IMR-90 (cell line): ENCODE measurements at regions not wholly inside any gene's neighbourhood (a gene's known extent, or its start where the extent isn't known, plus 50 kb on each side); places are given as distances from the start of the nearest gene placed in this dataset.

ENCODE experiments used
- ATAC-seq: fragments of 200-7000 bp; cut with Tn5 transposase; 2 replicates; pipeline ENCODE4 v1.9.1; 2020; ENCODE audit warnings: low read depth, mild to moderate bottlenecking, moderate library complexity
- BruUV-seq: library from RNA; stranded (reverse); fragments of 400-500 nt; replicated peaks from 2 replicates; lab custom pipeline; 2021; lab: Mats Ljungman, UMichigan
- CTCF ChIA-PET: fragments of 300-600 bp; formaldehyde crosslinking; extraction: SDS; loops from one replicate; lab custom pipeline; 2021; ENCODE audit warnings: antibody characterized with exemption; lab: Yijun Ruan, JAX
- POLR2A ChIA-PET: fragments of 300-600 bp; sonication (Branson Sonifier 250); formaldehyde crosslinking; loops from one replicate; lab custom pipeline; 2022; ENCODE audit warnings: antibody characterized with exemption; ENCODE audit not compliant: unreplicated experiment; lab: Charles Lee
- DNase-seq: peaks from one replicate; pipeline ENCODE4 v3.0.0; 2013
- H2AFZ ChIP-seq: replicated peaks from 2 replicates; pipeline ENCODE3; 2013; ENCODE audit warnings: low read length, mild to moderate bottlenecking; ENCODE audit not compliant: poor library complexity
- H2AK5ac ChIP-seq: 2 replicates; pipeline ENCODE4 v1.6.1; 2013; ENCODE audit warnings: low read depth, low read length, inconsistent platforms
- H2AK9ac ChIP-seq: replicated peaks from 2 replicates; pipeline ENCODE3; 2013; ENCODE audit warnings: mild to moderate bottlenecking, low read depth, low read length, moderate library complexity; ENCODE audit not compliant: poor library complexity
- H2BK120ac ChIP-seq: 2 replicates; pipeline ENCODE4 v1.6.1; 2013; ENCODE audit warnings: low read depth, low read length, inconsistent platforms
- H2BK15ac ChIP-seq: 3 replicates; pipeline ENCODE4 v1.6.1; 2013; ENCODE audit warnings: low read depth, low read length, inconsistent platforms
- H2BK20ac ChIP-seq: 2 replicates; pipeline ENCODE4 v1.6.1; 2013; ENCODE audit warnings: low read depth, mild to moderate bottlenecking, inconsistent platforms, low read length, moderate library complexity
- H2BK5ac ChIP-seq: 2 replicates; pipeline ENCODE4 v1.6.1; 2013; ENCODE audit warnings: mild to moderate bottlenecking, low read depth, low read length, inconsistent platforms; ENCODE audit not compliant: poor library complexity, severe bottlenecking
- H3K14ac ChIP-seq: replicated peaks from 2 replicates; pipeline ENCODE4 v1.6.1; 2013; ENCODE audit warnings: low read depth, low read length, inconsistent platforms
- H3K18ac ChIP-seq: 2 replicates; pipeline ENCODE4 v1.6.1; 2013; ENCODE audit warnings: low read depth, low read length, control low read depth
- H3K23ac ChIP-seq: 2 replicates; pipeline ENCODE4 v1.6.1; 2013; ENCODE audit warnings: low read depth, low read length, inconsistent platforms
- H3K27ac ChIP-seq: 2 replicates; pipeline ENCODE4 v1.5.1; 2013; ENCODE audit warnings: mild to moderate bottlenecking, control low read depth, low read length; ENCODE audit not compliant: insufficient read depth
- H3K27me3 ChIP-seq: 2 replicates; pipeline ENCODE4 v1.6.1; 2013; ENCODE audit warnings: low read length; ENCODE audit not compliant: control insufficient read depth, insufficient read depth
- H3K36me3 ChIP-seq: 2 replicates; pipeline ENCODE4 v1.6.1; 2013; ENCODE audit warnings: low read length, mixed read lengths; ENCODE audit not compliant: control insufficient read depth, insufficient read depth
- H3K4ac ChIP-seq: 2 replicates; pipeline ENCODE4 v1.6.1; 2013; ENCODE audit warnings: low read depth, low read length, inconsistent platforms
- H3K4me1 ChIP-seq: 2 replicates; pipeline ENCODE4 v1.6.1; 2013; ENCODE audit warnings: low read length, mixed read lengths; ENCODE audit not compliant: control insufficient read depth, insufficient read depth
- H3K4me2 ChIP-seq: 2 replicates; pipeline ENCODE4 v1.6.1; 2013; ENCODE audit warnings: low read depth, mild to moderate bottlenecking, control low read depth, low read length, moderate library complexity
- H3K4me3 ChIP-seq: 2 replicates; pipeline ENCODE4 v1.5.1; 2013; ENCODE audit warnings: low read depth, mild to moderate bottlenecking, control low read depth, low read length, moderate library complexity; ENCODE audit not compliant: insufficient read depth
- H3K56ac ChIP-seq: 2 replicates; pipeline ENCODE4 v1.6.1; 2013; ENCODE audit warnings: low read length, inconsistent platforms; ENCODE audit not compliant: insufficient read depth; ENCODE audit errors: extremely low read depth
- H3K79me1 ChIP-seq, 2 experiments: 2 replicates each; pipeline ENCODE4 v1.6.1; 2013; ENCODE audit warnings: low read length in 2 of 2, inconsistent platforms in 1 of 2, low read depth in 1 of 2
- H3K9ac ChIP-seq: 2 replicates; pipeline ENCODE4 v1.6.1; 2013; ENCODE audit warnings: low read depth, low read length, control low read depth
- H3K9me1 ChIP-seq: 2 replicates; pipeline ENCODE4 v1.6.1; 2013; ENCODE audit warnings: low read length, inconsistent platforms; ENCODE audit not compliant: insufficient read depth
- H3K9me3 ChIP-seq: 2 replicates; pipeline ENCODE4 v1.6.1; 2013; ENCODE audit warnings: low read length; ENCODE audit not compliant: control insufficient read depth, insufficient read depth
- H4K20me1 ChIP-seq: 2 replicates; pipeline ENCODE4 v1.6.1; 2013; ENCODE audit warnings: low read length, inconsistent platforms; ENCODE audit not compliant: insufficient read depth
- H4K5ac ChIP-seq: 2 replicates; pipeline ENCODE4 v1.6.1; 2013; ENCODE audit warnings: mild to moderate bottlenecking, low read depth, low read length, control low read depth
- H4K8ac ChIP-seq, 2 experiments: 2 replicates each; pipeline ENCODE4 v1.6.1; 2013; ENCODE audit warnings: low read depth in 2 of 2, low read length in 2 of 2, control low read depth in 1 of 2, inconsistent platforms in 1 of 2
- H4K91ac ChIP-seq: 2 replicates; pipeline ENCODE4 v1.6.1; 2013; ENCODE audit warnings: low read depth, low read length, inconsistent platforms; ENCODE audit not compliant: insufficient read depth
- CEBPB ChIP-seq: IDR thresholded peaks from 2 replicates; pipeline ENCODE4 v1.6.1; 2012; ENCODE audit warnings: low read depth, low read length, improper control_type of control experiment
- RAD21 ChIP-seq: IDR thresholded peaks from 2 replicates; pipeline ENCODE4 v1.6.1; 2012; ENCODE audit warnings: low read length, improper control_type of control experiment
- RFX5 ChIP-seq: IDR thresholded peaks from 2 replicates; pipeline ENCODE4 v1.8.0; 2012; ENCODE audit warnings: low read depth, mild to moderate bottlenecking, low read length, moderate library complexity
- dilution Hi-C: fragments of 300-500 bp; cut with HindIII; formaldehyde crosslinking; loops from one replicate; pipeline ENCODE4 v1.14.3; 2018; ENCODE audit warnings: low sequenced_read_pairs; ENCODE audit not compliant: unreplicated experiment
- in situ Hi-C: fragments of 300-500 bp; cut with MboI; formaldehyde crosslinking; loops from 3 replicates; pipeline ENCODE4 v1.14.3; 2019; ENCODE audit warnings: low sequenced_read_pairs, inconsistent platforms, mixed read lengths
- intact Hi-C: fragments of 100-400 bp; cut with micrococcal nuclease; formaldehyde crosslinking; loops from 2 replicates; pipeline ENCODE4 v1.10.0; 2022

GRCh38 chr6:105988321-105988720 lies 97.8 kb upstream of the PRDM1 start:
- peaks cover 0 to 16% of the 10 kb centered on the region in 2 experiments; a peak in 2 of 4 replicates for H3K79me1 ChIP-seq
- no peaks in the 10 kb centered on the region for H4K20me1 ChIP-seq
- peaks cover 8% of the 10 kb centered on the region for H3K4me1 ChIP-seq
- no peak overlapping the region for H3K4me2 ChIP-seq
- peak; percentile 29 for DNase-seq
- H3K9me1 ChIP-seq, result peaks cover 15% of the 10 kb centered on the region
- H3K27me3 ChIP-seq, result no peaks in the 10 kb centered on the region
- peak overlapping the region; percentile 61; the same call in 1 of the 2 replicates for H3K14ac ChIP-seq
- no peak overlapping the region for H2AFZ ChIP-seq
- no peak overlapping the region for H3K56ac ChIP-seq
- H4K8ac ChIP-seq, result no peak overlapping the region
- no peak overlapping the region for H3K18ac ChIP-seq
- no peaks in the 10 kb centered on the region for H3K36me3 ChIP-seq
- no peak overlapping the region for H3K4me3 ChIP-seq
- intact Hi-C loops (no loop called here), in situ Hi-C loops (loop anchor here (10.0 kb wide), 1 partner anchor 254 kb away; no protein-coding TSS in a partner anchor), dilution Hi-C loops (no loop called here)
- H3K4ac ChIP-seq, result peak overlapping the region; percentile 35; the same call in 1 of the 2 replicates
- BruUV-seq, result no TSS peak
- no peak for TF ChIP-seq RFX5
- TF ChIP-seq CEBPB, result peak; percentile 83
- no peak for TF ChIP-seq RAD21
- no peak for ATAC-seq
- no peak overlapping the region for H2AK5ac ChIP-seq
- no peak overlapping the region for H3K23ac ChIP-seq
- no peak overlapping the region for H2BK120ac ChIP-seq
- H4K5ac ChIP-seq, result no peak overlapping the region
- H4K91ac ChIP-seq, result peak overlapping the region; percentile 25; the same call in 1 of the 2 replicates
- H2BK20ac ChIP-seq, result no peak overlapping the region
- ChIA-PET POLR2A (no interaction called here), CTCF (no interaction called here)
- no peak overlapping the region for H2AK9ac ChIP-seq
- H3K27ac ChIP-seq, result no peak overlapping the region
- no peak overlapping the region for H2BK15ac ChIP-seq
- no peak overlapping the region for H2BK5ac ChIP-seq
- H3K9me3 ChIP-seq, result no peaks in the 10 kb centered on the region
- no peak overlapping the region for H3K9ac ChIP-seq
